Type B pancreatic cell (in vitro differentiated cells): ENCODE measurements at regions not wholly inside any gene's neighbourhood (a gene's known extent, or its start where the extent isn't known, plus 50 kb on each side); places are given as distances from the start of the nearest gene placed in this dataset.

Experiments
- DNase-seq: peaks from one replicate; pipeline ENCODE4 v3.0.0; 2021; ENCODE audit warnings: mixed read lengths; ENCODE audit not compliant: unreplicated experiment; ENCODE audit errors: extremely low spot score
- H3K27ac Mint-ChIP-seq: 2 replicates; pipeline ENCODE4 v1.8.0; 2021; ENCODE audit warnings: mild to moderate bottlenecking, mixed read lengths
- H3K27me3 Mint-ChIP-seq: 2 replicates; pipeline ENCODE4 v1.8.0; 2021; ENCODE audit warnings: mixed read lengths
- H3K36me3 Mint-ChIP-seq: 2 replicates; pipeline ENCODE4 v1.8.0; 2021; ENCODE audit warnings: mixed read lengths
- H3K4me1 Mint-ChIP-seq: one replicate; pipeline ENCODE4 v1.8.0; 2021; ENCODE audit warnings: mixed read lengths; ENCODE audit not compliant: unreplicated experiment
- H3K4me3 Mint-ChIP-seq: 2 replicates; pipeline ENCODE4 v1.8.0; 2021; ENCODE audit warnings: mild to moderate bottlenecking, mixed read lengths
- H3K9me3 Mint-ChIP-seq: 2 replicates; pipeline ENCODE4 v1.8.0; 2021; ENCODE audit warnings: mixed read lengths
- CTCF ChIP-seq: fragments of 200-600 bp; sonication (generic); conservative IDR thresholded peaks from 2 replicates; pipeline ENCODE4 v1.5.0; 2021; ENCODE audit warnings: antibody characterized with exemption, mild to moderate bottlenecking

DNA sequence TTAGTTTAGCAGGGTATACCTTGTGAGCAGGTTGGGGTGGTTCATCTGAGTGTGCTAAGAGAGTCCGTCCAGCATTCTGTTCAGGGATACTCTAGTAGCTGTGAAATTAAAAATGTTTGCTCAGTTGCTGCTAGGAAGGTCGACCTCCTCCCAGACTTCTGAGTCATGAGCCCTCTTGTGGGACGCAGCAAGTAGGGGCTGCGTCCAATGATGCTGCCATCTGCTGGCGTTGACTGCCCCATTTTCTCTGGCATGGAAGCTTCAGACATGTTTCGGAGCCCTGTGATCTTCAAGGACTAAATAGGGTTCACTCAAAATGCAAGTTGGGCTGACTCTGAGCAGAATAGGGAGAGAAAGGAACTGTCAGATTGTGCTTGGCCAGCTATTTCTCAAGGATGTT, 201.0 kb upstream of the ARSJ start:
- DNase-seq = no peak
- H3K4me3 Mint-ChIP-seq = no peak overlapping the region
- TF ChIP-seq CTCF = peak; percentile 66
- no peaks in the 10 kb centered on the region for H3K27me3 Mint-ChIP-seq
- H3K9me3 Mint-ChIP-seq = peaks cover 9% of the 10 kb centered on the region
- no peak overlapping the region for H3K27ac Mint-ChIP-seq
- peaks cover 8% of the 10 kb centered on the region for H3K4me1 Mint-ChIP-seq
- H3K36me3 Mint-ChIP-seq = no peaks in the 10 kb centered on the region

DNA sequence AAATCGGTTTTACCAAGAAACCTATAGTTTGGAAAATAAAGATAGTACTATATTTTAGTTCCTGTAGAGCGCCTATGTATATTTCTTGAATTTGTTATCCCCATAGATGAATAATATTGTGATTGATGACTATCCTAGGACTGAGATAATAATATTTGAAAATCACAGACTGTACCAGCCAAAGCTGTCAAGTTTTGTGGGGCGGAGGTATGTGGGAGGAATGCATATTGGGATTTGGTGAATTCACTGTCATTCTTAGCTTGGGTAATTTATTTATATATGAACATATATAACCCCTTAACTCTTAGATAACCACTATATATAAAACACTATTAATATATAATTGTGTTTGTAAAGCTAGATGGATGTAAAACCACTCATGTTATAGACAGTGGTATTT, 205.5 kb upstream of the ARSJ start:
- no peak for DNase-seq
- no peak for TF ChIP-seq CTCF
- H3K4me1 Mint-ChIP-seq = no peaks in the 10 kb centered on the region
- H3K36me3 Mint-ChIP-seq = no peaks in the 10 kb centered on the region
- H3K9me3 Mint-ChIP-seq = peaks cover 15% of the 10 kb centered on the region
- H3K4me3 Mint-ChIP-seq = no peak overlapping the region
- no peaks in the 10 kb centered on the region for H3K27me3 Mint-ChIP-seq
- no peak overlapping the region for H3K27ac Mint-ChIP-seq

- H3K27ac Mint-ChIP-seq = no peak overlapping the region
- no peaks in the 10 kb centered on the region for H3K4me1 Mint-ChIP-seq
- H3K36me3 Mint-ChIP-seq = no peaks in the 10 kb centered on the region
- no peak for TF ChIP-seq CTCF
- no peaks in the 10 kb centered on the region for H3K27me3 Mint-ChIP-seq
- H3K9me3 Mint-ChIP-seq = peaks cover 8% of the 10 kb centered on the region
- DNase-seq = no peak
- no peak overlapping the region for H3K4me3 Mint-ChIP-seq
Measured at GRCh38 chr4:114187592-114187991, 208.1 kb upstream of the ARSJ start.

- H3K27me3 Mint-ChIP-seq = no peaks in the 10 kb centered on the region
- peaks cover 7% of the 10 kb centered on the region for H3K9me3 Mint-ChIP-seq
- H3K36me3 Mint-ChIP-seq = no peaks in the 10 kb centered on the region
- no peak overlapping the region for H3K27ac Mint-ChIP-seq
- no peak overlapping the region for H3K4me3 Mint-ChIP-seq
- no peaks in the 10 kb centered on the region for H3K4me1 Mint-ChIP-seq
- no peak for DNase-seq
- TF ChIP-seq CTCF = no peak
Measured at GRCh38 chr4:114191496-114191895, 212.0 kb upstream of the ARSJ start.

DNA sequence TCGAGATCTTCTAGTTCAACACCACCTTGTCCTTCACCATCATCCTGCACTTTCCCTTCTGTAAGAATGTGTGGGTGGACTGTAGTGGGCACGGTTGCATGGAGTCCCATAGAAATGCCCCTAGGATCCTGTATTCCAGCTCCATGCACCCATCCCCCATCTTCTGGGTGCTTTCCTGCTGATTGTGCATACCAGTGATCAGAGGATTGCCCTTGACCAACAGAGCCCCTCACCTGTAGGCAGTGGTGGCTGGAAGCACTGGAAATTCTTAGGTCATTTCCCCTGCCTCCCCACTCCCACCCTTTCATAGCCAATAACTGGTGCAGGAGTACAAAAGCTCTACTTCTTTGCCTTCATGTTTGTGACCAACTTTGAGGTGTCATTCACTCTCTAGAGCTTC, 213.4 kb upstream of the ARSJ start:
- Mint-ChIP-seq H3K9me3 (peaks cover 7% of the 10 kb centered on the region), H3K36me3 (no peaks in the 10 kb centered on the region), H3K4me3 (no peak overlapping the region), H3K4me1 (no peaks in the 10 kb centered on the region), H3K27ac (no peak overlapping the region), H3K27me3 (no peaks in the 10 kb centered on the region)
- no peak for TF ChIP-seq CTCF
- DNase-seq = no peak
